ENCODE measurements at regions not wholly inside any gene's neighbourhood (a gene's known extent, or its start where the extent isn't known, plus 50 kb on each side); places are given as distances from the start of the nearest gene placed in this dataset.

DNA sequence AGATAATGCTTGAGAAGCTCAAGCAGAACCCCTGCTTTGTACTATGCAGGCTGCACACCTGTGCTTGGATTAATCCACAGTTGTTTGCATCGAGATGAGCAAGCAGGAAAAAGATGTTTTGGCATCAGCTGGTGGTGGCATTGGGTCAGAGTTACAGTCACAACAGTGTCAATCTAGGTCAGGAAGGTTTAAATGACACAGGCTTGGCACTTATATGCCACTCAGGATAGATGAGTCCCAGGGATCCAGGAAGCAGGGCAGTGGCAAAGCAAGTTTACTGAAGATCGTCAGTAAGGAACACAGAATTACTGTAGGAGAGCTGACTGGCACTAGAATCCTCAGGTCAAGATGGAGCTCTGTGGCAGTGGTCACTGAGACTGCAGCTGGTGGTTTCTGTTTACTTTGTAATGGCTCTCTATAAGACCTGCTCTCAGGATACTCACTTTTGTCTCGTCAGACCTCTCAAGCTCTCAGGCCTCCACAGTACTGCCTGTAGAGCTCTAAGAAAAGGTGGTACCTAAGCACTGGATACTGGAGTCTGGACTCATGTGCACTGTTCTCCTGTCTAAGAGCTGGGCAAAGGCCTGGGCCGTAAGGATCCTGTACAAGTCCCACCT lies 110.1 kb upstream of the HS3ST5 start (continued):
- TF ChIP-seq CHD1 (IDR thresholded peaks at IDR 0.05; ENCODE audit: low read depth, low read length) (no peak), SP1 (IDR thresholded peaks at IDR 0.05; ENCODE audit: low read depth, low read length) (no peak)
